Tibial nerve (tissue), 4 donors: ENCODE measurements at regions not wholly inside any gene's neighbourhood (a gene's known extent, or its start where the extent isn't known, plus 50 kb on each side); places are given as distances from the start of the nearest gene placed in this dataset.
A peak's percentile ranks its signal among the peaks of the same experiment; 100 is the strongest.

Experiments
- DNase-seq, 2 donors: peaks; one replicate each; pipeline ENCODE4 v3.0.0-alpha.2; 2019; ENCODE audit warnings: low spot score in 2 of 2
- H3K27ac ChIP-seq, 4 donors: fragments of 200-600 bp; sonication (generic) in 3 of 4; one replicate each; pipeline ENCODE4 v1.5.1; 2017 to 2019; ENCODE audit warnings: mild to moderate bottlenecking in 1 of 4
- H3K27me3 ChIP-seq, 2 donors: fragments of 200-600 bp; sonication (generic) in 1 of 2; one replicate each; pipeline versions ENCODE4 v1.5.1 to v1.6.0; 2017 to 2019
- H3K36me3 ChIP-seq, 3 donors: fragments of 200-600 bp; sonication (generic); one replicate each; pipeline ENCODE4 v1.5.1; 2018 to 2019
- H3K4me1 ChIP-seq, 4 donors: fragments of 200-600 bp; sonication (generic) in 3 of 4; one replicate each; pipeline ENCODE4 v1.5.1; 2017 to 2019
- H3K4me3 ChIP-seq, 4 donors: fragments of 200-600 bp; sonication (generic) in 3 of 4; one replicate each; pipeline ENCODE4 v1.5.1; 2017 to 2019; ENCODE audit warnings: mild to moderate bottlenecking in 1 of 4, moderate library complexity in 1 of 4
- H3K9me3 ChIP-seq, 4 donors: fragments of 200-600 bp; sonication (generic) in 3 of 4; one replicate each; pipeline ENCODE4 v1.5.1; 2017 to 2019
- CTCF ChIP-seq, 5 experiments: fragments of 200-600 bp in 3 of 5; fragments of 450-650 bp in 2 of 5; sonication (generic) in 3 of 5; IDR thresholded peaks; one replicate each; pipeline ENCODE4 v1.5.1; 2016 to 2019; ENCODE audit warnings: antibody characterized with exemption in 5 of 5, mild to moderate bottlenecking in 3 of 5, moderate library complexity in 2 of 5
- EP300 ChIP-seq, 2 donors: sonication (generic); formaldehyde crosslinking; IDR thresholded peaks; one replicate each; pipeline ENCODE4 v1.6.1; 2017; ENCODE audit warnings: antibody characterized with exemption in 2 of 2, mild to moderate bottlenecking in 1 of 2
- POLR2A ChIP-seq, 2 donors: fragments of 450-650 bp; IDR thresholded peaks; one replicate each; pipeline ENCODE4 v1.6.1; 2017; ENCODE audit warnings: antibody characterized with exemption in 2 of 2, mild to moderate bottlenecking in 2 of 2, moderate library complexity in 2 of 2
- WGBS, 2 donors: methylation state at CpG; one replicate each; pipeline ENCODE4 v1.1.5; 2018; 5-methylcytosine and 5-hydroxymethylcytosine counted together

GRCh38 chr13:50326811-50327210 is 311.6 kb downstream of the KCNRG start:
- no peaks in the 10 kb centered on the region for H3K36me3 ChIP-seq
- H3K27me3 ChIP-seq = no peaks in the 10 kb centered on the region
- H3K4me3 ChIP-seq = no peak overlapping the region
- H3K4me1 ChIP-seq = no peaks in the 10 kb centered on the region
- H3K9me3 ChIP-seq = no peaks in the 10 kb centered on the region
- TF ChIP-seq CTCF (IDR thresholded peaks at IDR 0.05) = no peak
- no peak for TF ChIP-seq EP300 (IDR thresholded peaks at IDR 0.05)
- TF ChIP-seq POLR2A (IDR thresholded peaks at IDR 0.05) = no peak
- WGBS, 2 donors = 55 to 61% methylated on average over 5 of the region's 5 CpGs
- no peak for DNase-seq
- H3K27ac ChIP-seq = no peak overlapping the region

- WGBS, 2 donors = 88 to 97% methylated on average over 9 of the region's 9 CpGs
These were observed 319.0 kb downstream of the KCNRG start for GRCh38 chr13:50334115-50334778.

GRCh38 chr13:50334944-50335343 is 319.7 kb downstream of the KCNRG start:
- TF ChIP-seq EP300 (IDR thresholded peaks at IDR 0.05) (no peak), POLR2A (IDR thresholded peaks at IDR 0.05) (no peak), CTCF (IDR thresholded peaks at IDR 0.05) (no peak)

More at GRCh38 chr13:50334115-50334778, 319.0 kb downstream of the KCNRG start:
- Histone ChIP-seq H3K27me3 (no peaks in the 10 kb centered on the region), H3K36me3 (no peaks in the 10 kb centered on the region), H3K9me3 (no peaks in the 10 kb centered on the region), H3K27ac (no peak overlapping the region), H3K4me3 (no peak overlapping the region), H3K4me1 (no peaks in the 10 kb centered on the region)
- no peak for DNase-seq
- TF ChIP-seq CTCF (IDR thresholded peaks at IDR 0.05) (no peak), EP300 (IDR thresholded peaks at IDR 0.05) (peak in 1 of 2 donors; percentile 16)

GRCh38 chr13:50339271-50339670 is 324.0 kb downstream of the KCNRG start:
- Histone ChIP-seq H3K9me3 (no peaks in the 10 kb centered on the region), H3K36me3 (no peaks in the 10 kb centered on the region), H3K4me3 (no peak overlapping the region), H3K27ac (no peak overlapping the region), H3K27me3 (no peaks in the 10 kb centered on the region), H3K4me1 (peaks cover 0 to 2% (median 0%) of the 10 kb centered on the region in 4 donors)
- no peak for DNase-seq
- TF ChIP-seq CTCF (IDR thresholded peaks at IDR 0.05) (no peak), EP300 (IDR thresholded peaks at IDR 0.05) (no peak), POLR2A (IDR thresholded peaks at IDR 0.05) (no peak)
- 53 to 61% methylated on average over 1 of the region's 1 CpG for WGBS, 2 donors

More at GRCh38 chr13:50334944-50335343, 319.7 kb downstream of the KCNRG start:
- Histone ChIP-seq H3K4me1 (no peaks in the 10 kb centered on the region), H3K4me3 (no peak overlapping the region), H3K9me3 (no peaks in the 10 kb centered on the region), H3K27me3 (no peaks in the 10 kb centered on the region), H3K36me3 (no peaks in the 10 kb centered on the region), H3K27ac (no peak overlapping the region)
- 85 to 88% methylated on average over 5 of the region's 5 CpGs for WGBS, 2 donors
- DNase-seq = no peak

GRCh38 chr13:50340146-50340545 is 324.9 kb downstream of the KCNRG start:
- 62 to 83% methylated on average over 4 of the region's 4 CpGs for WGBS, 2 donors
- peaks cover 0 to 2% (median 0%) of the 10 kb centered on the region in 4 donors for H3K4me1 ChIP-seq
- TF ChIP-seq CTCF (IDR thresholded peaks at IDR 0.05) (no peak), EP300 (IDR thresholded peaks at IDR 0.05) (no peak), POLR2A (IDR thresholded peaks at IDR 0.05) (no peak)
- H3K27ac ChIP-seq = no peak overlapping the region
- DNase-seq = no peak
- H3K27me3 ChIP-seq = no peaks in the 10 kb centered on the region
- H3K36me3 ChIP-seq = no peaks in the 10 kb centered on the region
- H3K4me3 ChIP-seq = no peak overlapping the region
- H3K9me3 ChIP-seq = no peaks in the 10 kb centered on the region
